Caco-2 (cell line): ENCODE measurements at regions not wholly inside any gene's neighbourhood (a gene's known extent, or its start where the extent isn't known, plus 50 kb on each side); places are given as distances from the start of the nearest gene placed in this dataset.

Experiments
- BruUV-seq: library from RNA; stranded (reverse); fragments of 400-500 nt; replicated peaks from 2 replicates; lab custom pipeline; 2021; lab: Mats Ljungman, UMichigan
- CTCF ChIA-PET: fragments of 300-600 bp; sonication (Branson Sonifier 250); formaldehyde crosslinking; loops from one replicate; lab custom pipeline; 2022; ENCODE audit warnings: antibody characterized with exemption; lab: Charles Lee
- POLR2A ChIA-PET: fragments of 300-600 bp; sonication (Branson Sonifier 250); formaldehyde crosslinking; loops from one replicate; lab custom pipeline; 2022; ENCODE audit warnings: antibody characterized with exemption; lab: Charles Lee
- DNase-seq, 2 experiments: peaks; one replicate each; pipeline versions ENCODE4 v3.0.0 to v3.0.0-alpha.2; 2020 to 2022
- H3K27me3 ChIP-seq: replicated peaks from 2 replicates; pipeline ENCODE4 v1.6.0; 2011; ENCODE audit warnings: low read length; ENCODE audit not compliant: control insufficient read depth, insufficient read depth
- H3K36me3 ChIP-seq: 2 replicates; pipeline ENCODE4 v1.5.1; 2011; ENCODE audit warnings: low read length; ENCODE audit not compliant: control insufficient read depth, insufficient read depth
- H3K4me1 ChIP-seq: fragments of 250-450 bp; sonication (Bioruptor Pico); 2 replicates; pipeline ENCODE4 v1.5.1; 2020; ENCODE audit warnings: mild to moderate bottlenecking
- H3K4me3 ChIP-seq: 2 replicates; pipeline ENCODE4 v1.5.1; 2011; ENCODE audit warnings: low read depth, mild to moderate bottlenecking, control low read depth, low read length
- H3K9me3 ChIP-seq: fragments of 250-450 bp; sonication (Bioruptor Pico); 2 replicates; pipeline ENCODE4 v1.5.1; 2020; ENCODE audit warnings: mild to moderate bottlenecking, moderate library complexity
- H3K27ac Mint-ChIP-seq: one replicate; pipeline ENCODE4 v1.8.0; 2022; ENCODE audit warnings: mixed read lengths; ENCODE audit not compliant: unreplicated experiment
- H3K27me3 Mint-ChIP-seq: one replicate; pipeline ENCODE4 v1.8.0; 2022; ENCODE audit warnings: mixed read lengths; ENCODE audit not compliant: insufficient read depth, unreplicated experiment
- H3K36me3 Mint-ChIP-seq: one replicate; pipeline ENCODE4 v1.8.0; 2022; ENCODE audit warnings: mild to moderate bottlenecking, mixed read lengths; ENCODE audit not compliant: insufficient read depth, unreplicated experiment
- H3K4me1 Mint-ChIP-seq: one replicate; pipeline ENCODE4 v1.8.0; 2022; ENCODE audit warnings: low read depth, mixed read lengths; ENCODE audit not compliant: unreplicated experiment
- H3K4me3 Mint-ChIP-seq: one replicate; pipeline ENCODE4 v1.8.0; 2022; ENCODE audit warnings: mild to moderate bottlenecking, moderate library complexity, mixed read lengths; ENCODE audit not compliant: unreplicated experiment
- H3K9me3 Mint-ChIP-seq: one replicate; pipeline ENCODE4 v1.8.0; 2022; ENCODE audit warnings: mixed read lengths; ENCODE audit not compliant: unreplicated experiment
- CTCF ChIP-seq, 2 experiments: fragments of 200-600 bp in 1 of 2; IDR thresholded peaks; 1 replicate in 1 of 2; 2 replicates in 1 of 2; pipeline versions ENCODE4 v1.5.1 to v1.8.0; 2011 to 2022; ENCODE audit warnings: antibody characterized with exemption in 1 of 2, control low read depth in 1 of 2, inconsistent platforms in 1 of 2, low read depth in 1 of 2, low read length in 1 of 2, mild to moderate bottlenecking in 1 of 2, moderate library complexity in 1 of 2; ENCODE audit not compliant: insufficient read depth in 1 of 2, severe bottlenecking in 1 of 2, unreplicated experiment in 1 of 2
- intact Hi-C: fragments of 100-400 bp; cut with micrococcal nuclease; formaldehyde crosslinking; loops from one replicate; pipeline ENCODE4 v1.10.0; 2022; ENCODE audit not compliant: unreplicated experiment

GRCh38 chr13:65085977-65086376 is 2144.2 kb downstream of the PCDH9 start:
- POLR2A ChIA-PET, result no interaction called here
- DNase-seq, result no peak
- Mint-ChIP-seq H3K9me3 (peaks cover 14% of the 10 kb centered on the region), H3K4me3 (no peak overlapping the region), H3K27me3 (no peaks in the 10 kb centered on the region), H3K27ac (no peak overlapping the region), H3K36me3 (no peaks in the 10 kb centered on the region), H3K4me1 (peaks cover 7% of the 10 kb centered on the region)
- CTCF ChIA-PET, result no interaction called here
- Histone ChIP-seq H3K36me3 (no peaks in the 10 kb centered on the region), H3K9me3 (no peaks in the 10 kb centered on the region), H3K4me3 (no peak overlapping the region), H3K4me1 (no peaks in the 10 kb centered on the region), H3K27me3 (no peaks in the 10 kb centered on the region)
- no TSS peak for BruUV-seq
- intact Hi-C loops, result no loop called here
- TF ChIP-seq CTCF (IDR thresholded peaks at IDR 0.05; ENCODE audit: insufficient read depth in 1 of 2, low read depth in 1 of 2, low read length in 1 of 2, severe bottlenecking in 1 of 2, unreplicated experiment in 1 of 2), result no peak

GRCh38 chr13:65074248-65074647 is 2155.9 kb downstream of the PCDH9 start:
- Mint-ChIP-seq H3K27me3 (no peaks in the 10 kb centered on the region), H3K4me1 (peaks cover 6% of the 10 kb centered on the region), H3K27ac (no peak overlapping the region), H3K36me3 (no peaks in the 10 kb centered on the region), H3K4me3 (no peak overlapping the region), H3K9me3 (no peaks in the 10 kb centered on the region)
- ChIA-PET CTCF (no interaction called here), POLR2A (no interaction called here)
- no peak for TF ChIP-seq CTCF (IDR thresholded peaks at IDR 0.05; ENCODE audit: insufficient read depth in 1 of 2, low read depth in 1 of 2, low read length in 1 of 2, severe bottlenecking in 1 of 2, unreplicated experiment in 1 of 2)
- no peaks in the 10 kb centered on the region for H3K4me1 ChIP-seq
- no peak for DNase-seq
- no peaks in the 10 kb centered on the region for H3K36me3 ChIP-seq
- H3K27me3 ChIP-seq, result no peaks in the 10 kb centered on the region
- intact Hi-C loops, result no loop called here
- H3K9me3 ChIP-seq, result no peaks in the 10 kb centered on the region
- H3K4me3 ChIP-seq, result no peak overlapping the region
- BruUV-seq, result no TSS peak

- H3K36me3 ChIP-seq, result no peaks in the 10 kb centered on the region
- CTCF ChIA-PET, result no interaction called here
- H3K4me3 ChIP-seq, result no peak overlapping the region
- Mint-ChIP-seq H3K27me3 (no peaks in the 10 kb centered on the region), H3K4me3 (no peak overlapping the region), H3K27ac (no peak overlapping the region), H3K36me3 (no peaks in the 10 kb centered on the region), H3K4me1 (no peaks in the 10 kb centered on the region), H3K9me3 (no peaks in the 10 kb centered on the region)
- POLR2A ChIA-PET, result no interaction called here
- TF ChIP-seq CTCF (IDR thresholded peaks at IDR 0.05; ENCODE audit: insufficient read depth in 1 of 2, low read depth in 1 of 2, low read length in 1 of 2, severe bottlenecking in 1 of 2, unreplicated experiment in 1 of 2), result no peak
- no peak for DNase-seq
- no TSS peak for BruUV-seq
- no peaks in the 10 kb centered on the region for H3K9me3 ChIP-seq
- H3K27me3 ChIP-seq, result no peaks in the 10 kb centered on the region
- intact Hi-C loops, result loop anchor here (5.0 kb wide), 1 partner anchor 243 kb away; no protein-coding TSS in a partner anchor
- H3K4me1 ChIP-seq, result no peaks in the 10 kb centered on the region
These were observed 2165.2 kb downstream of the PCDH9 start for GRCh38 chr13:65064967-65065366.
